Activated CD4-positive, alpha-beta T cell treated with anti-CD3 and anti-CD28 coated beads for 36 hours (primary cell): ENCODE measurements at regions not wholly inside any gene's neighbourhood (a gene's known extent, or its start where the extent isn't known, plus 50 kb on each side); places are given as distances from the start of the nearest gene placed in this dataset.

Experiments used
- ATAC-seq: fragments of 200-7000 bp; cut with Tn5 transposase; one replicate; pipeline ENCODE4 v1.10.0; 2021; ENCODE audit warnings: mild to moderate bottlenecking, moderate library complexity
- CTCF ChIA-PET: fragments of 350-600 bp; sonication (Branson Sonifier 250); formaldehyde crosslinking; loops from one replicate; lab custom pipeline; 2021; ENCODE audit warnings: antibody characterized with exemption; lab: Charles Lee
- POLR2A ChIA-PET: fragments of 350-600 bp; sonication (Branson Sonifier 250); formaldehyde crosslinking; loops from one replicate; lab custom pipeline; 2021; ENCODE audit warnings: antibody characterized with exemption, inconsistent platforms; lab: Charles Lee
- DNase-seq: peaks from one replicate; pipeline ENCODE4 v3.0.0-alpha.2; 2020
- H3K27ac Mint-ChIP-seq: one replicate; pipeline ENCODE4 v1.8.0; 2021; ENCODE audit warnings: mixed read lengths
- H3K27me3 Mint-ChIP-seq: one replicate; pipeline ENCODE4 v1.8.0; 2021; ENCODE audit warnings: mixed read lengths
- H3K36me3 Mint-ChIP-seq: one replicate; pipeline ENCODE4 v1.8.0; 2021; ENCODE audit warnings: low read depth, mixed read lengths
- H3K4me1 Mint-ChIP-seq: one replicate; pipeline ENCODE4 v1.8.0; 2021; ENCODE audit warnings: mixed read lengths
- H3K4me3 Mint-ChIP-seq: one replicate; pipeline ENCODE4 v1.8.0; 2021; ENCODE audit warnings: mild to moderate bottlenecking, moderate library complexity, mixed read lengths
- H3K9me3 Mint-ChIP-seq: one replicate; pipeline ENCODE4 v1.8.0; 2021; ENCODE audit warnings: low read depth, mixed read lengths
- intact Hi-C, 2 experiments: fragments of 100-400 bp; cut with DNase I in 1 of 2; cut with micrococcal nuclease in 1 of 2; formaldehyde crosslinking; loops; one replicate each; pipeline versions ENCODE4 v1.14.2 to v1.15.1; 2022 to 2024; cut with DNase I, micrococcal nuclease

GRCh38 chr5:103374473-103374963, 116.0 kb downstream of the MACIR start:
- Mint-ChIP-seq H3K36me3 (no peaks in the 10 kb centered on the region), H3K9me3 (no peaks in the 10 kb centered on the region), H3K4me3 (no peak overlapping the region), H3K27me3 (peaks cover 10% of the 10 kb centered on the region), H3K27ac (no peak overlapping the region), H3K4me1 (no peaks in the 10 kb centered on the region)
- no peak for ATAC-seq
- POLR2A ChIA-PET, result no interaction called here
- DNase-seq, result no peak
- intact Hi-C loops, result no loop called here
- CTCF ChIA-PET, result no interaction called here

- Mint-ChIP-seq H3K9me3 (no peaks in the 10 kb centered on the region), H3K4me3 (no peak overlapping the region), H3K4me1 (no peaks in the 10 kb centered on the region), H3K27ac (no peak overlapping the region), H3K27me3 (peaks cover 11% of the 10 kb centered on the region), H3K36me3 (no peaks in the 10 kb centered on the region)
- POLR2A ChIA-PET, result no interaction called here
- ATAC-seq, result no peak
- CTCF ChIA-PET, result no interaction called here
- DNase-seq, result no peak
- intact Hi-C loops, result no loop called here
These were observed 115.3 kb downstream of the MACIR start for GRCh38 chr5:103373597-103374472.

GRCh38 chr5:103371046-103371607, 112.6 kb downstream of the MACIR start:
- DNase-seq (no peak), ATAC-seq (no peak)
- Mint-ChIP-seq H3K9me3 (no peaks in the 10 kb centered on the region), H3K4me3 (no peak overlapping the region), H3K27me3 (peaks cover 11% of the 10 kb centered on the region), H3K4me1 (no peaks in the 10 kb centered on the region), H3K27ac (no peak overlapping the region), H3K36me3 (no peaks in the 10 kb centered on the region)
- POLR2A ChIA-PET, result no interaction called here
- intact Hi-C loops, result no loop called here
- CTCF ChIA-PET, result interaction anchor here (0.6 kb wide), 1 partner anchor 90 kb away, joined by 3 read pairs; no protein-coding TSS in a partner anchor

- Mint-ChIP-seq H3K36me3 (no peaks in the 10 kb centered on the region), H3K4me1 (no peaks in the 10 kb centered on the region), H3K27ac (no peak overlapping the region), H3K4me3 (no peak overlapping the region), H3K9me3 (no peaks in the 10 kb centered on the region), H3K27me3 (peaks cover 11% of the 10 kb centered on the region)
- ChIA-PET CTCF (interaction anchor here (0.6 kb wide), 1 partner anchor 352 kb away, joined by 4 read pairs; no protein-coding TSS in a partner anchor), POLR2A (no interaction called here)
- no peak for DNase-seq
- intact Hi-C loops, result no loop called here
- ATAC-seq, result no peak
These were observed 110.9 kb downstream of the MACIR start for GRCh38 chr5:103369125-103370120.

- Mint-ChIP-seq H3K9me3 (no peaks in the 10 kb centered on the region), H3K27ac (no peak overlapping the region), H3K4me3 (no peak overlapping the region), H3K36me3 (no peaks in the 10 kb centered on the region), H3K27me3 (peaks cover 11% of the 10 kb centered on the region), H3K4me1 (no peaks in the 10 kb centered on the region)
- DNase-seq (no peak), ATAC-seq (no peak)
- CTCF ChIA-PET, result interaction anchor here (1.4 kb wide), 1 partner anchor 11 kb away, joined by 3 read pairs; no protein-coding TSS in a partner anchor
- POLR2A ChIA-PET, result no interaction called here
- intact Hi-C loops, result no loop called here
These were observed 109.1 kb downstream of the MACIR start for GRCh38 chr5:103367702-103368101.

- ChIA-PET CTCF (interaction anchor here (1.4 kb wide), 1 partner anchor 10 kb away, joined by 3 read pairs; no protein-coding TSS in a partner anchor), POLR2A (no interaction called here)
- intact Hi-C loops, result no loop called here
These were observed 108.5 kb downstream of the MACIR start for GRCh38 chr5:103366918-103367549.

GRCh38 chr5:103364074-103364473, 105.5 kb downstream of the MACIR start:
- no peaks in the 10 kb centered on the region for H3K4me1 Mint-ChIP-seq
- no peaks in the 10 kb centered on the region for H3K9me3 Mint-ChIP-seq
- H3K27me3 Mint-ChIP-seq, result peaks cover 4% of the 10 kb centered on the region
- intact Hi-C loops, result no loop called here
- no peaks in the 10 kb centered on the region for H3K36me3 Mint-ChIP-seq
- ATAC-seq (no peak), DNase-seq (no peak)
- ChIA-PET POLR2A (no interaction called here), CTCF (no interaction called here)
- no peak overlapping the region for H3K4me3 Mint-ChIP-seq
- H3K27ac Mint-ChIP-seq, result no peak overlapping the region

More at GRCh38 chr5:103366918-103367549, 108.5 kb downstream of the MACIR start:
- Mint-ChIP-seq H3K36me3 (no peaks in the 10 kb centered on the region), H3K4me1 (no peaks in the 10 kb centered on the region), H3K27ac (no peak overlapping the region), H3K27me3 (peaks cover 11% of the 10 kb centered on the region), H3K4me3 (no peak overlapping the region), H3K9me3 (no peaks in the 10 kb centered on the region)
- DNase-seq, result no peak
- ATAC-seq, result no peak

- Mint-ChIP-seq H3K27me3 (no peaks in the 10 kb centered on the region), H3K9me3 (no peaks in the 10 kb centered on the region), H3K4me3 (no peak overlapping the region), H3K4me1 (no peaks in the 10 kb centered on the region), H3K27ac (no peak overlapping the region), H3K36me3 (no peaks in the 10 kb centered on the region)
- POLR2A ChIA-PET, result no interaction called here
- intact Hi-C loops, result no loop called here
- no peak for DNase-seq
- CTCF ChIA-PET, result interaction anchor here (0.6 to 1.2 kb wide), 3 partner anchors 10 to 223 kb away, joined by 3 read pairs; no protein-coding TSS in a partner anchor
- no peak for ATAC-seq
These were observed 103.6 kb downstream of the MACIR start for GRCh38 chr5:103362211-103362610.

- ChIA-PET CTCF (no interaction called here), POLR2A (no interaction called here)
- no peak for ATAC-seq
- Mint-ChIP-seq H3K36me3 (no peaks in the 10 kb centered on the region), H3K4me1 (peaks cover 8% of the 10 kb centered on the region), H3K9me3 (no peaks in the 10 kb centered on the region), H3K27me3 (no peaks in the 10 kb centered on the region), H3K27ac (no peak overlapping the region), H3K4me3 (no peak overlapping the region)
- intact Hi-C loops, result no loop called here
- no peak for DNase-seq
These were observed 101.9 kb downstream of the MACIR start for GRCh38 chr5:103360475-103360874.

GRCh38 chr5:103358305-103358995, 99.9 kb downstream of the MACIR start:
- no peak overlapping the region for H3K27ac Mint-ChIP-seq
- intact Hi-C loops, result no loop called here
- H3K36me3 Mint-ChIP-seq, result no peaks in the 10 kb centered on the region
- no peak for ATAC-seq
- ChIA-PET CTCF (no interaction called here), POLR2A (interaction anchor here (1.0 kb wide), 1 partner anchor 59 kb away, joined by 3 read pairs; no protein-coding TSS in a partner anchor)
- H3K4me3 Mint-ChIP-seq, result no peak overlapping the region
- DNase-seq, result no peak
- H3K9me3 Mint-ChIP-seq, result no peaks in the 10 kb centered on the region
- H3K27me3 Mint-ChIP-seq, result peaks cover 4% of the 10 kb centered on the region
- peaks cover 8% of the 10 kb centered on the region for H3K4me1 Mint-ChIP-seq
